Liver (tissue), 8 donors: ENCODE measurements at regions not wholly inside any gene's neighbourhood (a gene's known extent, or its start where the extent isn't known, plus 50 kb on each side); places are given as distances from the start of the nearest gene placed in this dataset.

Experiments
- DNase-seq: peaks from one replicate; pipeline ENCODE4 v3.0.0-alpha.2; 2017; ENCODE audit warnings: low spot score
- H3K27ac ChIP-seq, 2 donors: one replicate each; pipeline ENCODE4 v1.7.0; 2013; ENCODE audit warnings: inconsistent platforms in 2 of 2, low read length in 2 of 2, control low read depth in 1 of 2, low read depth in 1 of 2, mild to moderate bottlenecking in 1 of 2
- H3K27me3 ChIP-seq, 4 donors: one replicate each; pipeline versions ENCODE4 v1.6.1 to v1.7.0; 2013; ENCODE audit warnings: low read length in 3 of 4, inconsistent platforms in 1 of 4, mild to moderate bottlenecking in 1 of 4, moderate library complexity in 1 of 4; ENCODE audit not compliant: control insufficient read depth in 4 of 4, insufficient read depth in 4 of 4
- H3K36me3 ChIP-seq, 4 donors: one replicate each; pipeline versions ENCODE4 v1.6.1 to v1.7.0; 2013; ENCODE audit warnings: low read length in 3 of 4, mild to moderate bottlenecking in 3 of 4, low read depth in 1 of 4, moderate library complexity in 1 of 4; ENCODE audit not compliant: control insufficient read depth in 4 of 4, insufficient read depth in 3 of 4
- H3K4me1 ChIP-seq, 4 donors: one replicate each; pipeline versions ENCODE4 v1.6.1 to v1.7.0; 2013; ENCODE audit warnings: low read length in 3 of 4, mild to moderate bottlenecking in 3 of 4, moderate library complexity in 1 of 4; ENCODE audit not compliant: control insufficient read depth in 4 of 4, insufficient read depth in 4 of 4
- H3K4me3 ChIP-seq, 3 donors: one replicate each; pipeline versions ENCODE4 v1.6.1 to v1.7.0; 2013; ENCODE audit warnings: low read length in 3 of 3, control low read depth in 1 of 3, low read depth in 1 of 3, mild to moderate bottlenecking in 1 of 3
- H3K9ac ChIP-seq, 2 donors: one replicate each; pipeline ENCODE4 v1.7.0; 2013; ENCODE audit warnings: low read length in 2 of 2, mild to moderate bottlenecking in 2 of 2, moderate library complexity in 2 of 2, control low read depth in 1 of 2, low read depth in 1 of 2
- H3K9me3 ChIP-seq, 4 donors: one replicate each; pipeline versions ENCODE4 v1.6.1 to v1.7.0; 2013; ENCODE audit warnings: low read length in 3 of 4; ENCODE audit not compliant: control insufficient read depth in 4 of 4
- CTCF ChIP-seq: fragments of 150-350 bp; IDR thresholded peaks from 2 replicates; pipeline ENCODE4 v1.5.1; 2017; ENCODE audit warnings: improper control_type of control experiment, low read depth, low read length; ENCODE audit not compliant: missing input control
- EGR1 ChIP-seq, 2 donors: IDR thresholded peaks; 2 replicates each; pipeline ENCODE4 v1.6.1; 2016 to 2018; ENCODE audit warnings: antibody characterized with exemption in 2 of 2, low read depth in 2 of 2
- FOXA1 ChIP-seq: IDR thresholded peaks from 2 replicates; pipeline ENCODE4 v1.6.1; 2016; ENCODE audit warnings: antibody characterized with exemption
- FOXA2 ChIP-seq: IDR thresholded peaks from 2 replicates; pipeline ENCODE4 v1.6.1; 2016; ENCODE audit warnings: antibody characterized with exemption
- GABPA ChIP-seq, 2 donors: IDR thresholded peaks in 1 of 2; conservative IDR thresholded peaks in 1 of 2; 2 replicates each; pipeline ENCODE4 v1.6.1; 2016; ENCODE audit warnings: antibody characterized with exemption in 2 of 2, mild to moderate bottlenecking in 1 of 2, moderate library complexity in 1 of 2
- HNF4A ChIP-seq, 2 donors: conservative IDR thresholded peaks; 2 replicates each; pipeline ENCODE4 v1.6.1; 2016; ENCODE audit warnings: antibody characterized with exemption in 2 of 2, mild to moderate bottlenecking in 2 of 2
- HNF4G ChIP-seq: IDR thresholded peaks from 2 replicates; pipeline ENCODE4 v1.6.1; 2016; ENCODE audit warnings: antibody characterized with exemption
- JUND ChIP-seq, 2 donors: IDR thresholded peaks; 2 replicates each; pipeline ENCODE4 v1.6.1; 2016; ENCODE audit warnings: antibody characterized with exemption in 2 of 2
- MAX ChIP-seq: IDR thresholded peaks from 2 replicates; pipeline ENCODE4 v1.6.1; 2016; ENCODE audit warnings: antibody characterized with exemption
- NR2F2 ChIP-seq: IDR thresholded peaks from 2 replicates; pipeline ENCODE4 v1.6.1; 2016; ENCODE audit warnings: antibody characterized with exemption
- RAD21 ChIP-seq, 2 donors: IDR thresholded peaks; 2 replicates each; pipeline ENCODE4 v1.6.1; 2016; ENCODE audit warnings: antibody characterized with exemption in 2 of 2, mild to moderate bottlenecking in 2 of 2
- RXRA ChIP-seq, 2 donors: IDR thresholded peaks; 2 replicates each; pipeline ENCODE4 v1.6.1; 2017 to 2018; ENCODE audit warnings: antibody characterized with exemption in 2 of 2, mild to moderate bottlenecking in 1 of 2
- SP1 ChIP-seq: IDR thresholded peaks from 2 replicates; pipeline ENCODE4 v1.6.1; 2018; ENCODE audit warnings: antibody characterized with exemption, mild to moderate bottlenecking
- TAF1 ChIP-seq: conservative IDR thresholded peaks from 2 replicates; pipeline ENCODE4 v1.6.1; 2016; ENCODE audit warnings: antibody characterized with exemption, mild to moderate bottlenecking
- YY1 ChIP-seq: IDR thresholded peaks from 2 replicates; pipeline ENCODE4 v1.6.1; 2016; ENCODE audit warnings: antibody characterized with exemption, mild to moderate bottlenecking
- ZBTB33 ChIP-seq: IDR thresholded peaks from 2 replicates; pipeline ENCODE4 v1.6.1; 2016; ENCODE audit warnings: antibody characterized with exemption
- WGBS: extraction: QIAGEN DNeasy Blood & Tissue Kit; methylation state at CpG from one replicate; pipeline ENCODE4 v1.1.7; 2013; 5-methylcytosine and 5-hydroxymethylcytosine counted together
- TF ChIP-seq, protein P1 (sequence below): IDR thresholded peaks from 2 replicates; pipeline ENCODE4 v1.6.1; 2016; ENCODE audit warnings: antibody characterized with exemption, mild to moderate bottlenecking
- TF ChIP-seq, protein P2 (sequence below): IDR thresholded peaks from 2 replicates; pipeline ENCODE4 v1.6.1; 2016; ENCODE audit warnings: antibody characterized with exemption
- donor health status: healthy.
- donor health status: healthy.
- donor health status: healthy.
- donor health status: healthy.
- donor health status: healthy.

GRCh38 chr4:181874602-181875001 lies 368.6 kb upstream of the TENM3 start:
- WGBS: 57% methylated on average over 5 of the region's 5 CpGs
- DNase-seq: no peak
- Histone ChIP-seq H3K36me3 (no peaks in the 10 kb centered on the region), H3K27ac (no peak overlapping the region), H3K9me3 (peaks cover 0 to 3% (median 1%) of the 10 kb centered on the region in 4 donors), H3K4me3 (no peak overlapping the region), H3K9ac (no peak overlapping the region), H3K4me1 (no peaks in the 10 kb centered on the region), H3K27me3 (peaks cover 0 to 4% (median 0%) of the 10 kb centered on the region in 4 donors)
- TF ChIP-seq EGR1 (IDR thresholded peaks at IDR 0.05; ENCODE audit: low read depth in 2 of 2) (no peak), FOXA1 (no peak), HNF4G (no peak), MAX (no peak), RAD21 (IDR thresholded peaks at IDR 0.05) (no peak), CTCF (no peak), RXRA (IDR thresholded peaks at IDR 0.05) (no peak), GABPA (IDR thresholded peaks at IDR 0.05 in 1 of 2, conservative IDR thresholded peaks at IDR 0.05 in 1 of 2) (no peak), FOXA2 (no peak), YY1 (no peak), NR2F2 (no peak), ZBTB33 (no peak), SP1 (no peak), TAF1 (no peak), JUND (IDR thresholded peaks at IDR 0.05) (no peak), HNF4A (conservative IDR thresholded peaks at IDR 0.05) (no peak)
- TF ChIP-seq, protein P1, sequence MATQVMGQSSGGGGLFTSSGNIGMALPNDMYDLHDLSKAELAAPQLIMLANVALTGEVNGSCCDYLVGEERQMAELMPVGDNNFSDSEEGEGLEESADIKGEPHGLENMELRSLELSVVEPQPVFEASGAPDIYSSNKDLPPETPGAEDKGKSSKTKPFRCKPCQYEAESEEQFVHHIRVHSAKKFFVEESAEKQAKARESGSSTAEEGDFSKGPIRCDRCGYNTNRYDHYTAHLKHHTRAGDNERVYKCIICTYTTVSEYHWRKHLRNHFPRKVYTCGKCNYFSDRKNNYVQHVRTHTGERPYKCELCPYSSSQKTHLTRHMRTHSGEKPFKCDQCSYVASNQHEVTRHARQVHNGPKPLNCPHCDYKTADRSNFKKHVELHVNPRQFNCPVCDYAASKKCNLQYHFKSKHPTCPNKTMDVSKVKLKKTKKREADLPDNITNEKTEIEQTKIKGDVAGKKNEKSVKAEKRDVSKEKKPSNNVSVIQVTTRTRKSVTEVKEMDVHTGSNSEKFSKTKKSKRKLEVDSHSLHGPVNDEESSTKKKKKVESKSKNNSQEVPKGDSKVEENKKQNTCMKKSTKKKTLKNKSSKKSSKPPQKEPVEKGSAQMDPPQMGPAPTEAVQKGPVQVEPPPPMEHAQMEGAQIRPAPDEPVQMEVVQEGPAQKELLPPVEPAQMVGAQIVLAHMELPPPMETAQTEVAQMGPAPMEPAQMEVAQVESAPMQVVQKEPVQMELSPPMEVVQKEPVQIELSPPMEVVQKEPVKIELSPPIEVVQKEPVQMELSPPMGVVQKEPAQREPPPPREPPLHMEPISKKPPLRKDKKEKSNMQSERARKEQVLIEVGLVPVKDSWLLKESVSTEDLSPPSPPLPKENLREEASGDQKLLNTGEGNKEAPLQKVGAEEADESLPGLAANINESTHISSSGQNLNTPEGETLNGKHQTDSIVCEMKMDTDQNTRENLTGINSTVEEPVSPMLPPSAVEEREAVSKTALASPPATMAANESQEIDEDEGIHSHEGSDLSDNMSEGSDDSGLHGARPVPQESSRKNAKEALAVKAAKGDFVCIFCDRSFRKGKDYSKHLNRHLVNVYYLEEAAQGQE: no peak
- TF ChIP-seq, protein P2, sequence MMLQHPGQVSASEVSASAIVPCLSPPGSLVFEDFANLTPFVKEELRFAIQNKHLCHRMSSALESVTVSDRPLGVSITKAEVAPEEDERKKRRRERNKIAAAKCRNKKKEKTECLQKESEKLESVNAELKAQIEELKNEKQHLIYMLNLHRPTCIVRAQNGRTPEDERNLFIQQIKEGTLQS: no peak
